Glomerular endothelial cell (primary cell): ENCODE measurements at regions not wholly inside any gene's neighbourhood (a gene's known extent, or its start where the extent isn't known, plus 50 kb on each side); places are given as distances from the start of the nearest gene placed in this dataset.
"Not testable (repeated sequence)": the region's sequence is repeated elsewhere in the genome, so short reads cannot be mapped to it uniquely, and the experiment has no call there.

Source experiments
- DNase-seq: peaks from one replicate; pipeline ENCODE4 v3.0.0-alpha.2; 2011; ENCODE audit warnings: low read depth, low spot score; ENCODE audit errors: extremely low read depth

DNA sequence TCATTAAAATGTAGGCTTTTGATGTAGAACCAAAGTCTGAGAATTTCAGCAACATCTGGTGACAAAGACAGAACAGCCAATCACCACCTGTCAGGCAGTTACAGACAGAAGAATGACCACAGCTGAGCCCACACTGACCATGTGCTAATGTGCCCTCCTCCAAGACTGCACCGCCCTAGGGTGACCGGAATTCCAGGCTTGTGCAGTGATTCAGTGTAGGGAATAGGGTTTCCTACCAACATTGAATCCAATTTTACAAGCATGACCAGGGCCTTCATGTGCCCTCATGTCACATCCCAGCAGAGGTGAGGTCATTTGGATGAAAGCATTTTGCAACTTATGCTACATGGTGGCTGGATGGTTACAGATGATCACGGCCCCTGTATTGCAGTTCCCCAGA lies 412.5 kb downstream of the SOX2 start:
- no peak for DNase-seq

DNA sequence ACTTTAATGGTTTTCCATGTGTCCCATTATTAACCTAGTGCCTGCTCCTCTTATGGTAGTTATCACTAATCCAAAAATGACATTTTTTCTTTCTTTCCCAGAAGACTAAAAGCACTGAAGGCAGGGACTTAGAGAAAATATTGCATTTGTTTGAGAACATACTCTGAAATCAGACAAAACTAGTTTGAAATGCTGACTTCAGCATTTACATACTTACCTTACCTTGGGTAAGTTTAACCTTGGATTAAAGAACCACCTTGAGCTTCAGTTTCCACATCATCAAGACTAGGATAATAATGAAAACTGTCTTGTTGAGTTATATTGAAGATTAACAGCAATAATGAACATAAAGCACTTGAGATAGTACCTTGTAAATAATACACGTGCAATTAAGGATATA lies 413.0 kb downstream of the SOX2 start:
- DNase-seq = no peak

DNA sequence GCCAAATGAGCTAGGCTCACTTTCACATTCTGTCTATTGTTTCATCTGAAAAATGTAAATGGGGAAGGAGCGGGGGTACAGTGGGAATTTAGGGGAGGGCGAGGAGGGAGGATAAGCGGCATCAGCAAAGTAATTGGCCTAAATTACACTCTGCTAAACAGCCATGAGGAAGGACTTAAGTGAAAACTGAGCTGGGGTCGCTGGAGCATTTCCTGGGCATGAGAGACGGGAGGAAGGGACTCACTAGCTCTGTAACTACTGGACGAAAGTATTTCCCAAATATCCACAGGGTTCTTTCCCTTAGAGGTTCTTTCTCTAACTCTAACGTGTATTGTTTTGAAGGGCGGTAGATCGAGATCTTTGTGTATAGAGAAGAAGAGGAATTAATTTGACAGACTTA lies 418.0 kb downstream of the SOX2 start:
- DNase-seq = no peak

DNA sequence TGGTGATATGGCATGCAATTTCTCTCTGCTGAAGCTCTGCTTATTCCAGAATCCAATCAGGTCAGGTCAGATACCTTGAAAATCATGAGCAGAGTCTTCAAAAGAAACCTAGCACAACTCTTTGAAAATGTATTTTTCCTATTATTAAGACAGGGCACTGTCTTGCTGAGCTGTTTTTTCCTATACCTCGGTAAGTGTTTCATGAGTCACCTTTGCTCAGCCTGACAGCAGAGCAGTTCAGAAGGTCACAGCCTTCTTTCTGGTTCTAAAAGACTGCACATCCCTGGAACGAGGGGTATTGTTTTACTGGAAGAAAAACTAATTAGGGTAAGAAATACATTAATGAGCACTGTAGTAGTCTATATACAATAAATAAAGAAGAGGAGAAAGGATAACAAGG lies 422.0 kb downstream of the SOX2 start:
- no peak for DNase-seq

DNA sequence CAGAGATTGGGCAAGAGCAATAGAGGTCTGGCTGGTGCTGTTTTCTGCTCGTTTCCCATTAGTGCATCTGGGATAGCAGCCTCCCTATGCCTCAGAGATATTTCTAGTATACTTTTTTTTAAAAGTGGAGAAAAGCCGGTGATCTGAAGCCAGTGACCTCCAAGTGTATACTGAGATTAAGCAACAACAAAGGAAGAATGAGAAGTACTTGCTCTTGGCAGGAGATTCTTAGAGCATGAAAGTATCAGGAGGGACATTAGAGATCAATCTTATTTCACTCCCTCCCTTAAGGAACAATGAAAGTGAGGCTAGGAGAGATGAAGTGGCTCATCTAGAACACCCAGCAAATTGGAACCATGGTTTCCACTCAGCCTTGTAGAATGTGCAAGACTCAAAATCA lies 423.3 kb downstream of the SOX2 start:
- no peak for DNase-seq

DNA sequence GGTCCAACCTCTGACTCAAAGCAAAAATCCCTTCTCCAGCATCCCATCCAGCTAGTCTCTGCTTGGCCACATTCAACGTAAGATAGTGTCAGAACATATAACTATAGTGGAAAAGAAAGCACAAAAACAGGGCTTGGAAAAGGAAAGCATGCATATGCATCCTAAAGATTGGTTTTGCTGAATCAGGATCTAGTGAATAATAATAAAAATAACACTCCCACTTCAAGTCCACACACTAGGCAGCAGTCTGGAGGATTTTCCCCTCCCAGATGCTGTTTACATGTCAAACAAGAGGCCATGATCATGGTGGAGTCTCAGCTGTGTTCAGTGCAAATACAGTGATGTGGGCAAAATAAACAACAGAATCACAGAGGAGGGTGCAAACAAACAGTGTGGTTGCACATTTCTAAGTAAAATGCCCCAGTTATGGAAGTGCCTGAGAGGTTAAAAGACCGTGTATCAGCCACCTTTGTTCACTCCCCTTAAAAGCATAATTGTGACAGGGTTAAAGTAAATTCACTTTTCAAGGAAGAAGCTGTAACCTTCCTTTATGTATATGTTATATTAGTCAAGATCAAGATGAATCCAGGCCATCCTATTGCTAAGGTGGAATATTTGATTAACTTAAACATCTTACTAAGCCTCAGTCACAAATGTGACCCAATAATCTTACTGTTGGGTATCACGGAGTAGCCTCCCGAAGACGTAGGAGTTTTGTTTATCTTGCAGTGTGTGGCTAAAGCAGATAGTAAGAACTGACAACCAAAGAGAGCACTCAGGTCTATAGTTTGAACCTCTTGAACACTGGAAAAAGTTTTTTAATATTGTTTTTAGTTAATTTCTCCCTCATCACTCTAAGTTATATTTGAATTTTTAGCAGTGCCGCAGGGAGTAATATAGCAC lies 424.5 kb downstream of the SOX2 start:
- no peak for DNase-seq

DNA sequence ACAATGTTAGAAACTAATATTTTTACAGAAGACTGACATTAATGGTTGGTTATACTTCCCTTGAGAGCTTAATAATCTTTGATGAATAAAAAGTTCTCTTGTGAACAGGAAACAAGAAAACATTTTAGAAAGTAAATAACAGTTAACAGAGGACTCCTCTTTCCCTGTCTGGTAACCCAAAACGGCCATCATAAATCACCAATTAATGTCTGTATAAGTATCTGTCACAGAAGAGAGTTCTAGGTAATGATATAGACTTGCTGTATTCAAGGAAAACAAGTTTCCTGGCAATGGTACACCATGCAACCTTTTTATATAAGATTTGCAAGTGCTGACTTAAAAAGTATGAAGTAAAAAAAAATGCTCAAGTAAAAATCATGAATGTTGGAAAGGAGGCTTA lies 426.7 kb downstream of the SOX2 start:
- no peak for DNase-seq

DNA sequence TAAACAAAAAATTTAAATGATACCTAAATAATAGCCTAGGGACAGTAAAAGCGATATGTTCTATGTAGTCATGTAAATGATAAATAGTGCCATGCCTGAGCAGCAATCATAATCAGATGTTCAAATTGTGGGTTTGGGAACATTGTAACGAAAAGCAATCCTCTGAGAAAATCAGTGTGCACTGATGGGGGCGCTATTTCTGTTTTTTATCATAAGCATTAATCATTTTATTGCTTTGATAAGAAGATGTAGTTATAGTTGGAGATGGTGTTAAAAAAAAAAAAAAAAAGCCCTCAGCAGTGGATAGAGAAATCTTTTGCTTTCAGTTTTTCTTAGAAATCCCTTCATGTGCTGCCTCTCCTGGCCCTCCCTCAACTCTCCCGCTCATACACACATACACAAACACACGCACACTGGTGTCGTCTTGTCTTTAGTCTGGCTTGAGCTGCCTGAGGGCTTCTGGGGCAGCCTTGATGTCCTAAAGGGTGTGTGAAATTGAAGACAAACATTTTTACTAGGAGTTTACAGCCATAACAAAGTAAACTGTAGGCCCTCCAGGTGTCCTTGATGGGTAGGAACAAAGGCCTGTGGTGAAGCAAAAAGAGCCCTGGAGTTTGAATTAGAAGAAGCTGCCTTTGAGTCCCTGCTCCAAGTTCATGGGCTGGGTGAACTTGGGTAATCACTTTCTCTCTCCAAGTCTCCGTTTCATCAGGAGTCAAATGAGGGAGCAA lies 428.1 kb downstream of the SOX2 start:
- DNase-seq = no peak

DNA sequence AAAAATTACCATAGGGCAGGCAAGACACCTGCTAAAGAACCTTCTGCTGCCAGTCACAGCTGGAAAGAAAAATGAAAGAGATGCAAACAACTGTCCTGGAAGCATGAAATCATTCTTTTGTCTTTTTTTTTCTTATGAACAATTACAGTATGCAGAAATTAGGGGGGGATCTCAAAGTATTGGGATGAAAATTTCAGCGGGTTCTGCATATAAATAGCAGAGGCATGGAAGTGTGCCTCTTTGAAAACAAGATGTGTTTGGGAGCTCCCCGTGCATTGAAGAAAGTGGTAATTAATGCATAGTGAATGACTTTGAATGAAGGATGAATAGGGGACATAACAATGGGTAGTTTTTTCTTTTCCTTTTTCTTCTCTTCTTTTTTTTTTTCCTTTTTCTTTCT lies 431.2 kb downstream of the SOX2 start:
- DNase-seq = no peak

DNA sequence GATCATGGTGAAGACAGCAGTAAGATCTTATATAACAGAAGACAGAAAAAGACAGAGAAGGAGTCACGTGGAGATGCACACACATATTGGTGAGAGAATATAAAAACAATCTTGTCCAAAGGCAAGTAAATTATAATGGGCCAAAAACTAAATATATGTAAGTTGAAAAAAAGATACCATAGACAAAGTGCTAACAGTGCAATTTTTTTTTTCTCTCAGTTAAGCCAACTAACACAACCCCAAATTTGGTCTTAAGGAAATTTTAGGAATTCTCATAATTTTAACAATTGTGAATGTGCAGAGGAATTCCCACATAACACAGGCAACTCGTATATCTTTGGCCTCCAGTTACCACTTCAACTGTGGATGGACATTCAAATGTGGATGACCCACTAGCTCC lies 432.2 kb downstream of the SOX2 start:
- DNase-seq = no peak

DNA sequence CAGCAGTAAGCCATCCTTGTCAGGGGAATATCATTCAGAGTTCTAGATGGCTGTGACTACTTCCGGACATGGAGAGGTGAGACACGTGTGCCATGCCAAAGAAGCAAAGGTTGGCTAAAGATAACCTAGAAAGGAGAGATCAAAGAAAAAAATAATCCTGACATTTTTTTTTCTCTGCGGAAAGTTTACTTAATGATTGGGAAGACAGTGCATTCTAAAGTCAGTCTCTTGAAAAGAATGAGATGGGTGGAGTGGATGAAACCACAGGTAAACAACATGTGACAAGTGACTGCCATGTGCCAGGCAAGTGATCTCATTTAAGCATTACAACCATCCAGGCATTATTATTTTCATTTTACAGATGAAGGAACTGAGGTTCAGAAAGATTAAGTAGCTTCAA lies 436.6 kb downstream of the SOX2 start:
- no peak for DNase-seq

DNA sequence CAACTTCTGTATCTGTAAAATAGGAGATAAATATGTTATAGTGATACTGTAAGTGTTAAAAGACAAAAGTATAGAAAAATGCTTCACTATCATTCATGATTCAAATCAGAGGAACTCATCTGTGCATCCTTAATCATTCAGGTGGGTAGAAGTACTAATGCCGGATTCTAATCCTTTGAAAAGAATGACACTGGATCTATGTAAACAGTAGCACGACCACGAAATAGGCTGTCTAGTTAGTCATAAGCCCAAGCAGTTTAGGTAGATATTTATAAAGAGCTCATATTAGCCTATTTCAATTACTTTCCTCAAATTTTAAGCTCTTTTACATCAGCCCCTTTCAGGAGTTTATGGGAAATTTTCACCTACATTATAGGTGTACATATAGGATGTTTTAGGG lies 437.9 kb downstream of the SOX2 start:
- DNase-seq = no peak

DNA sequence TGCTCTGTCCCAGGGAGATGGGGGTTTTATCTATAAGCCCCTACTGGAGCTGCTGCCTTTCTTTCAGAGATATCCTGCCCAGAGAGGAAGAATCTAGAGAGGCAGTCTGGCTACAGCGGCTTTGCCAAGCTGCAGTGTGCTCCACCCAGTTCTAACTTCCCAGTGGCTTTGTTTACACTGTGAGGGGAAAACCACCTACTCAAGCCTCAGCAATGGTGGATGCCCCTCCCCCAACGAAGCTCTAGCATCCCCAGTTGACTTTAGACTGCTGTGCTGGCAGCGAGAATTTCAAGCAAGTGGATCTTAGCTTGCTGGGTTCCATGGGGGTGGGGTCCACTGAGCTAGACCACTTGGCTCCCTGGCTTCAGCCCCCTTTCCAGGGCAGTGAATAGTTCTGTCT lies 444.6 kb downstream of the SOX2 start:
- not testable (repeated sequence) for DNase-seq

DNA sequence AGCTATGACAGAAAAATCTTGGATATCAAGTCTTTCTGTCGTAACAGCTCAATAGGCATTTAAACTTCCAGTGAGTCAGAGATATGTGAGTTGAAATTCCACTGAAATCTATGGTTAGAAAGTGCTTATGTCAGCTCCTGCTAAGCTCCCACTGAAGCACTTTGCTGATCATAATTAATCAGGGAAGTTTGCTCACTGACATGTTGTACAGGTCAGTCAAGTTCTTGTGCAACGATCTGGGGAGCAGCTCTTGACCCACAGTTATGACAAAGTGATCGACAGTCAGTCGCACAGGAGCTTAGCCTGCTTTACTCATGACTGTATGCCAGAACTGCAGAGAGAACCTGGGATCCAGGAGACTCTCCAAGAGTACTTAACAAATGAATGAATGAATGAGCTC lies 453.5 kb downstream of the SOX2 start:
- no peak for DNase-seq

DNA sequence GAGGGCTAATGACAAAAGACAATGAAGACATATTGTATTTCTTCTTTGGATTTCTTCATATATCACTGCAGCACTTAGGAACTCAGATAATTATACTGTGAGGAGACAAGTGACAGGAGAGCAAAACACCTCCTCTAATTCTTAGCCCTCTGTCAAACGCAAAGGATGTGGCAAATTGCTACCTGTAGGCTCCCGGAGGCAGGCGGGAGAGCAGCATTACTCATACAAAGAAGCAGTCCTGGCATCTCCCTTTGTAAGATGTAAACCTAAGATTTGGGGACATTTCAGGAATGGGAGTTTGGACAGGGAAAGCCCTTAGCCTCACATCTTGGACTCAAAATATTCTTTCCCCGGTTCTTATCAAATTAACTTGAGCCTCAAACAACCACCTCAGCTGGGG lies 460.8 kb downstream of the SOX2 start:
- no peak for DNase-seq

DNA sequence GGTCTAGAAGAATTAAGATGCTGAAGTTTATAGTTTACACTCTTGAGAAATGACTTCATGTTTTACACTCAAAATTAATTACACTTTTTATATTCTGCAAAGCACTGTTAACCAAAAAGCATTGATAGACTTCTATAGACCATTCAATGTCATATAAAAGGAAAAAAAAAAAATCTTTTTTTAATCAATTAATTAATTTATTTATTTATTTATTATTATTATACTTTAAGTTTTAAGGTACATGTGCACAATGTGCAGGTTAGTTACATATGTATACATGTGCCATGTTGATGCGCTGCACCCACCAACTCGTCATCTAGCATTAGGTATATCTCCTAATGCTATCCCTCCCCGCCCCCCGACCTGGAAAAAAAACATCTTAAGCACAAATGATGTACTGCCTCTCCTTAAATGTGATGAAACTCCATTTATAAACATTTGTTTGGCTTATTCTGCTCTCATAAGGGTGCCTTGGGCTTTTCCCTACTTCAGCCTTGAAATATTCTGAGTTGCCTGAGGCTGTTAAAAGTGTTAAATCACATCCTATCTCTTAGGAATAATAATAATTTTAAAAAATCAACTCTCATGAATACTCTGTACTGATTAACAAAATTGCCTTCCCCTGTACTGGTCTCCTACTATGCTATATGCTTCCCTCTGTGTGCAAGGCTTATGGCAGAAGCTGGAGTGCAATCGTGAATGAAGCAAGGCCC lies 466.9 kb downstream of the SOX2 start:
- no peak for DNase-seq

DNA sequence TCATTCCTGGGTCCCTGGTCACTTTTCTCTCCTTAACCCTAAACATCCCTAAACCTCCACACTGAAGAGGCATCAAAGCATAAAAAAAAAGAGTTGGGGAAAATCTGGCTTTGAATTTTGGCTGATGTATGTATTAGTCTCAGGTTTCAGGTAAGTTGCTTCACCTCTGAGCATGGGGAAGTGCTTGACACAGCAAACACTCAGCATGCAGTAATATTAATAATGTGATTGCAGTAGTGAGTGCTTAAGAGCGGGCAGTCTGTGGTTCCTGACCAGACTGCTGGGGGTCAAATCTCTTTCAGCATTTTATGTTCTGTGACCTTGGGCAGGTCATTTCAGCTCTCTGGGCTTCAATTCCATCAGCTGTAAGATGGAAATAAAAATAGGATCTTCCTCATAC lies 467.9 kb downstream of the SOX2 start:
- DNase-seq = no peak

DNA sequence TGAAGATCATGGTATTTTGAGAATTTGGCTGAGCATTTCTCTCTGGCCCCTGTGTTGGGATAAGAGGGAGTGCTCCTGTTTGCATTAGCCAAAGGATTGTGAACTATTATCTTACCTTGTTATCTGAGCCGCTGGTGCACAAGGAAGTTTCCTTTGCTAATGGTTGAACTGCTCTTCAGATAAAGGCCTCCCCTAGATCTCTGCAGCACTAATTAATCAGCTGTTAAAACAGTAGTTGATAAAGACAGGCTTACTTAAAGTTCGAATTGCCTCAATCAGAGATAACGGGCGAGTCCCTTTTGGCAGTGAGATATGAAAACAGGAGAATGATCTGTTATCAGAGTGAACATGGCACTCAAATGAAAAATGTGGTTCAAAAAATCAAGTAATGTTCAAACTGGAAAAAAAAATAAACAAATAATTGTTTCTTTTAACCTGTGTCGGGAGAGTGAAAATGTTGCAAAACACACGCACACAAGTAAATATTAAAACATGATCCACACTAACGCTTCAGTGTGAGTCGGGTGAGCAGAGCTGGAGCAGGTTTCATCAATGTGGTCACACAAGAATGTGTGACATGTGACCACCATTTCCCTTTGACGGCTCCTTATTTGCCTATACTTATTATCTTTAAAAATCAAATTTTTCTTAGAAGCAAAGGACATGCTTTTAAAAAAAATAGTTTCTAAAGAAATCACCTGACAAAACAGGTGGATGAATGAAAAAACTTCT lies 469.1 kb downstream of the SOX2 start:
- no peak for DNase-seq

DNA sequence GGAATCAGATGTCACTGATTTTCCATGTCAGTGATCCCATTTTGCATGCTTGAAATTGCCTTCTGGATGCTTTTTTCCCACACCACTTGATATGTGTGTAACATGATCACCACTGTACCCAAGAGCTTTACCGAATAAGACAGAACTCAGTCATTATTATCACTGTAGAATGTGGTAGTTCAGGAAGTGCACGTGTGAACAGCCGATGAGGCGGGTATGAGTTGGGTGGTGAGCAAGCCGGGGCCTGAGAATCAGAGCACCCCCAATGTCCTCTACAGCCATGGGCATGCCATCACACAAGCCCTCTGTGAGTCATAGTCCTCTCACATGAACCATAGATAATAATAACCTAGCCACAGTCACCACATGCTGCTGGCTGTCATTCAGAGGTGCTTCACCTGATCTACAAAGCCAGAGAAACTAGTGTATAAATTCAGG lies 470.8 kb downstream of the SOX2 start:
- DNase-seq = no peak

DNA sequence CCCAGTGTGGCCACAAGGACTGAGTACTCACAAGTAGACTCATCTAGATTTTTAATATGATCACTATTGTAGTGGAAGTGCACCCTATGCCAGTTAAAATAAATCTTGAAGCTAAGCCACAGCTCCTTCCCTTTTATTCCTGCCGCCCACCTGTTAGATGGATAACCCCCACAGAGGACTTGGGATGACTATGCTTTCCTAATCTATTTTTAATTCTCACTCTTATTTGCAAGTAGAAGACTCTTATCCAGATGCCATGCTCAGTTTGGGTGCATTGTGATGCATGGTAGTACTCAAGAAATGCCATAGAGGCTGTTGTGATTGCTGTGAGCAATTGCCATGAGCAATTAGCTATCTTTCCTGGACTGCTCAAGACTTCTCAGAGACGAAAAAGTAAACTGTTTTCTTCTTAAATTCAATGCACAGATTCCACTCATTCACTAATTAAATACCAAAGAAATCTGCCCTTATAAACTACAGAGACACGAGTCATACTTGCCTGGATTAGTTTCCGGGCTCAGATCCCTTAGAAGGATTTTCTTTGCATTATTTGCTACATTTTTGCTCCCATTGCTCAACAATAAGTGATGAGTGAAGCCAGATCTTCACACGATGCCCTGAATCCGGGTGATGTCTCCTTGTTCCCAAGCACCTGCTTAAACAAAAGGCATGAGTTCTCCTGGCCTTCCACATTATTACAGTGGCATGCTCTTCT lies 472.1 kb downstream of the SOX2 start:
- DNase-seq = no peak
